T-helper 1 cell treated with Interleukin-12 subunit alpha and Interleukin-12 subunit beta and Interleukin-4 antibody, amounts not matched to agents 30 μg/mL and 1 μg/mL, for 36 hours (primary cell): ENCODE measurements at regions not wholly inside any gene's neighbourhood (a gene's known extent, or its start where the extent isn't known, plus 50 kb on each side); places are given as distances from the start of the nearest gene placed in this dataset.
"Not testable (repeated sequence)": the region's sequence is repeated elsewhere in the genome, so short reads cannot be mapped to it uniquely, and the experiment has no call there.

ENCODE experiments used
- H3K27ac Mint-ChIP-seq: one replicate; pipeline ENCODE4 v1.8.0; 2021; ENCODE audit warnings: mild to moderate bottlenecking, mixed read lengths
- H3K27me3 Mint-ChIP-seq: one replicate; pipeline ENCODE4 v1.8.0; 2021; ENCODE audit warnings: low read depth, mixed read lengths
- H3K36me3 Mint-ChIP-seq: one replicate; pipeline ENCODE4 v1.8.0; 2021; ENCODE audit warnings: low read depth, mixed read lengths
- H3K4me1 Mint-ChIP-seq: one replicate; pipeline ENCODE4 v1.8.0; 2021; ENCODE audit warnings: low read depth, mixed read lengths
- H3K4me3 Mint-ChIP-seq: one replicate; pipeline ENCODE4 v1.8.0; 2021; ENCODE audit warnings: mild to moderate bottlenecking, moderate library complexity, mixed read lengths
- H3K9me3 Mint-ChIP-seq: one replicate; pipeline ENCODE4 v1.8.0; 2021; ENCODE audit warnings: mixed read lengths

GRCh38 chrX:155819966-155820491, 61.1 kb upstream of the VAMP7 start:
- Mint-ChIP-seq H3K4me1 (peaks cover 2% of the 10 kb centered on the region), H3K27me3 (peaks cover 8% of the 10 kb centered on the region), H3K27ac (no peak overlapping the region)

GRCh38 chrX:155819525-155819924, 61.6 kb upstream of the VAMP7 start:
- Mint-ChIP-seq H3K4me3 (no peak overlapping the region), H3K27me3 (peaks cover 8% of the 10 kb centered on the region), H3K9me3 (peaks cover 4% of the 10 kb centered on the region), H3K4me1 (peaks cover 2% of the 10 kb centered on the region), H3K36me3 (peaks cover 2% of the 10 kb centered on the region), H3K27ac (no peak overlapping the region)

More at GRCh38 chrX:155819966-155820491, 61.1 kb upstream of the VAMP7 start:
- Mint-ChIP-seq H3K4me3 (no peak overlapping the region), H3K36me3 (peaks cover 2% of the 10 kb centered on the region), H3K9me3 (peaks cover 4% of the 10 kb centered on the region)

DNA sequence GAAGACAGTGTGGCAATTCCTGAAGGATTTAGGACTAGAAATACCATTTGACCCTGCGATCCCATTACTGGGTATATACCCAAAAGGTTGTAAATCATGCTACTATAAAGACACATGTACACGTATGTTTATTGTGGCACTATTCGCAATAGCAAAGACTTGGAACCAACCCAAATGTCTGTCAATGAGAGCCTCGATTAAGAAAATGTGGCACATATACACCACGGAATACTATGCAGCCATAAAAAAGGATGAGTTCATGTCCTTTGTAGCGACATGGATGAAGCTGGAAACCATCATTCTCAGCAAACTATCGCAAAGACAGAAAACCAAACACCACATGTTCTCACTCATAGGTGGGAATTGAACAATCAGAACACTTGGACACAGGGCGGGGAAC, 66.8 kb upstream of the VAMP7 start:
- not testable (repeated sequence) for H3K27ac Mint-ChIP-seq, H3K4me3 Mint-ChIP-seq, H3K4me1 Mint-ChIP-seq, H3K27me3 Mint-ChIP-seq, H3K36me3 Mint-ChIP-seq
- peaks cover 16% of the 10 kb centered on the region for H3K9me3 Mint-ChIP-seq

- Mint-ChIP-seq H3K4me1 (no peaks in the 10 kb centered on the region), H3K9me3 (no peaks in the 10 kb centered on the region), H3K36me3 (no peaks in the 10 kb centered on the region), H3K27ac (no peak overlapping the region), H3K4me3 (no peak overlapping the region), H3K27me3 (no peaks in the 10 kb centered on the region)
These were observed 101.3 kb upstream of the VAMP7 start for GRCh38 chrX:155779831-155780230.

DNA sequence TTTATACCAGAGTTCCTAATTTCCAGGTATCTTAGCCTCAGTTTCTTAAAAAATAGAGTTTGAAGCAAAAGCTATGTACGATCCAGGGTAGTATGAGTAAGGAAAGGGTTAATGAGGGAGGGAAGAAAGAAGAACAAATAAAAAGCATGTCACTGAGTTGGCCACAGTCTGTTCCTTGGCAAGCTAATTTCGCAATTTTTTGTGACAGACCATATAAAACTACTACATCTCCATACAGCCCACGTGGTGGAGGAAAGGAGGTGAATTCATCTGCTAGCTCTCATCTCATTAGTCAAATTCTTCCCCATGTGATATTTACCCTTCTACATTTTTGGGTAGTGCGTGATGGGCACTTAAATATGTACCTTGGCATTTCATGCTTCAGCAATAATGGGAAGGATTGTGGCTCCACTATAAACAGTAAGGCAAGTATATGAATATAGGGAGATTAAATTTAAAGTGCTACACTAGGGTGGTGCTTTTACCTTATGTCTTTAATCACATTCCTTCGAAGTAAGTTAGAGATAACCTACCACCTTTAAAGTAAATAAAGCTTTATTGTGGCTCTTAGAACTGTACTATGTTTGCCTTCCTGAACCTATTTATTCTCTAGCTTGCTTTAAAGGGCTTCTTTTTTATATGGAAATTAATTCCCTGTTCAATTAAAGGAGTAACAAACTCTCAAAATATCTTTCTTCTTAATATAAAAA, 102.1 kb upstream of the VAMP7 start:
- no peaks in the 10 kb centered on the region for H3K36me3 Mint-ChIP-seq
- no peak overlapping the region for H3K27ac Mint-ChIP-seq
- no peaks in the 10 kb centered on the region for H3K9me3 Mint-ChIP-seq
- H3K4me1 Mint-ChIP-seq: no peaks in the 10 kb centered on the region
- H3K4me3 Mint-ChIP-seq: no peak overlapping the region
- no peaks in the 10 kb centered on the region for H3K27me3 Mint-ChIP-seq

DNA sequence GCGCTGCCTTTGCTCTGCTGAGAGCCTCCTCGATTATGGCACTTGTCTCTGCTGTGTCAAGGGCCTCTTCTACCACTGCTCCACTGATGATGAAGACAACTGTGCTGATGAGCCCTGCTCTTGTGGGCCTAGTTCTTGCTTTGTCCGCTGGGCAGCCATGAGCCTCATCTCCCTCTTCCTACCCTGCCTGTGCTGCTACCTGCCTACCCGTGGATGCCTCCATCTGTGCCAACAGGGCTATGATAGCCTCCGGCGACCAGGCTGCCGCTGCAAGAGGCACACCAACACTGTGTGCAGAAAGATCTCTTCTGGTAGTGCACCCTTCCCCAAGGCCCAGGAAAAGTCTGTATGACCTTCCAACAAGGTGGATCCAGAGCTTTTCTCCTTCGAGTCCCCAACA, 106.8 kb upstream of the VAMP7 start:
- Mint-ChIP-seq H3K27ac (no peak overlapping the region), H3K4me1 (no peaks in the 10 kb centered on the region), H3K27me3 (peaks cover 4% of the 10 kb centered on the region), H3K4me3 (no peak overlapping the region), H3K9me3 (no peaks in the 10 kb centered on the region), H3K36me3 (no peaks in the 10 kb centered on the region)

- H3K27me3 Mint-ChIP-seq: peaks cover 4% of the 10 kb centered on the region
- H3K27ac Mint-ChIP-seq: no peak overlapping the region
- H3K9me3 Mint-ChIP-seq: peaks cover 7% of the 10 kb centered on the region
- H3K36me3 Mint-ChIP-seq: no peaks in the 10 kb centered on the region
- H3K4me1 Mint-ChIP-seq: peaks cover 8% of the 10 kb centered on the region
- H3K4me3 Mint-ChIP-seq: peak overlapping the region; percentile 77
These were observed 113.0 kb upstream of the VAMP7 start for GRCh38 chrX:155767876-155768769.

GRCh38 chrX:155767051-155767875, 113.9 kb upstream of the VAMP7 start:
- Mint-ChIP-seq H3K27ac (no peak overlapping the region), H3K9me3 (peaks cover 8% of the 10 kb centered on the region), H3K27me3 (peaks cover 4% of the 10 kb centered on the region), H3K36me3 (no peaks in the 10 kb centered on the region), H3K4me3 (peak overlapping the region; percentile 82), H3K4me1 (peaks cover 8% of the 10 kb centered on the region)

DNA sequence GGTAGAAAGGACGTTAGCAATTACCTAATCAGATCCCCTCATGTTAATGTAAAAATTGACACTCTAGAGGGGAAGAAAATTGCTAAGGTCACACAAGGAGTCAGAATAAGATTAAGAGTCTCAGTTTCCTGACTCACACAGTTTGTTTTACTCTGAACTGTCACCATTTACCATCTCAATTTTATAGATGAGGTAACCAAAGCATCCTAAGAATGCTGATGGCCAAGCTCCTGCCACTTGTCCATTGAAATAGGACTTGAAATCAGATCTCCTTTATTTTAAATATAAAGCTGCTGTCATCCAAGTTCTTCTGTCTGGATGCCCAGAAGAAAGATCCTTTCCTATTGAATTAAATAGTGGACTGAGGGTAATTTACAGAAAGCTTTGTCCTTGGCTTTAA, 114.8 kb upstream of the VAMP7 start:
- peaks cover 2% of the 10 kb centered on the region for H3K36me3 Mint-ChIP-seq
- peaks cover 15% of the 10 kb centered on the region for H3K9me3 Mint-ChIP-seq
- peaks cover 4% of the 10 kb centered on the region for H3K27me3 Mint-ChIP-seq
- no peak overlapping the region for H3K4me3 Mint-ChIP-seq
- H3K27ac Mint-ChIP-seq: no peak overlapping the region
- peaks cover 8% of the 10 kb centered on the region for H3K4me1 Mint-ChIP-seq

- no peak overlapping the region for H3K27ac Mint-ChIP-seq
- no peaks in the 10 kb centered on the region for H3K4me1 Mint-ChIP-seq
- H3K27me3 Mint-ChIP-seq: no peaks in the 10 kb centered on the region
- H3K9me3 Mint-ChIP-seq: peaks cover 20% of the 10 kb centered on the region
- H3K36me3 Mint-ChIP-seq: peaks cover 2% of the 10 kb centered on the region
- H3K4me3 Mint-ChIP-seq: no peak overlapping the region
These were observed 120.0 kb upstream of the VAMP7 start for GRCh38 chrX:155761185-155761584.

DNA sequence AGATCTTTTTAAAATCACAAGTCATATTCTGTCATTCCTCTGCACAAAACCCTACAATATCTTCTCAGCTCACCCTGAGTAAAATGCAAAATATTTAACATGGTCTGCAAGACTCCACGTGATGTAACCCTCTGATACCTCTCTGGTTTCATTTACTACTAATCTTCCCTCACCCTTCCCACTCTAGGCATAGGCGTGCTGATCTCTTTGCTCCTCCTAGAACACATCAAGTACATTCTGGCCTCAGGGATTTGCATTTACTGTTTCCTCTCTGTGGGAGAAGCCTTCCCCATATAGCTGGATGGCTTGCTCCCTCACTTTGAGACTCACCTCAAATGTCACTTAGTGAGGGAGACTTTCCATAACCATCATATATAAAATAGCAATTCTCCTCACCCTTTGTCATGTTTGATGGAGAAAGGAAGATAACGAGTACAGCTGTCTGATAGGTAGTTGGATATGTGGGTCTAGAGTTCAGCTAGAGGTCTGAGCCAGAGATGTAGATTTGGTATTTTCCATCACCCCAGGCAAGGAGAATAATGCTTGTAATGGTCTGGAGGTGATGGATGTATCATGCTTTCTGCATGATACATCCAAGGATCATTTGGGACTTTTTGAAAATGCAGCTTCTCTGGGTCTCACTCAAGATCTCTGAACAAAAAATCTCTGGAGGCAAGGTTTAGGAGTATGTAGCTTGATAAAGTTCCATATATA, 123.9 kb upstream of the VAMP7 start:
- H3K9me3 Mint-ChIP-seq: peaks cover 12% of the 10 kb centered on the region
- no peaks in the 10 kb centered on the region for H3K4me1 Mint-ChIP-seq
- H3K27me3 Mint-ChIP-seq: no peaks in the 10 kb centered on the region
- no peak overlapping the region for H3K4me3 Mint-ChIP-seq
- H3K27ac Mint-ChIP-seq: no peak overlapping the region
- peaks cover 2% of the 10 kb centered on the region for H3K36me3 Mint-ChIP-seq

DNA sequence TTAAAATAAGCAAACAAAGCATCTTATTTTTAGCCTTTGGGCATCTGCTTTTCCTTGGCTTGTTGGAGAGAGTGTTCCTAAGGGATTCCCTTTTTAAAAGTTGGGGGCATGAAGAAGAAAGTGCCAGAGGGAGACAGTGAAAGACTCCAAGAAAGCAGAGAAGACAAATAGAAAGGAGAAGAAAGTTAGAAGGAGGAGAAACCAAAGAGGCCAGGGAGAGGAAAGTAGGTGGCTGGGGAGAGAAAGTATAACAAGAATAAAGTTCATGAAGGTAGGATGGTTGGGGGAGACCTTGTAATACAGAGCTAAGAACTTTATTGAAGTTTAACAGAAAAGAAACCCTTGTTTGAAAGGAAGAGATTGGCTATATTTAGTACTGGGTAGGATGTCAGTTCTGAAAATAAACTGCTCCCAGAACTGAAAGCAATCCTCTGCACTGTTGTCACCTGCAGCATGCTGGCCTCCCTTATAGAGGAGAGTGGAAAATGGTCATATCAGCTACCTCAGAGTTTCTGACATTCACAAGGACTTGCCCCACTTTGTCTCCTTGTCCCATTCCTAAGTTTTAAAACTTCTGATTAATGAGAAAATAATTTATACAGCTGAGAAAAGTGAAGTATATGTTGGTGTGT, 125.3 kb upstream of the VAMP7 start:
- Mint-ChIP-seq H3K4me1 (no peaks in the 10 kb centered on the region), H3K4me3 (no peak overlapping the region), H3K9me3 (peaks cover under 1% of the 10 kb centered on the region), H3K27me3 (no peaks in the 10 kb centered on the region), H3K36me3 (no peaks in the 10 kb centered on the region), H3K27ac (no peak overlapping the region)

DNA sequence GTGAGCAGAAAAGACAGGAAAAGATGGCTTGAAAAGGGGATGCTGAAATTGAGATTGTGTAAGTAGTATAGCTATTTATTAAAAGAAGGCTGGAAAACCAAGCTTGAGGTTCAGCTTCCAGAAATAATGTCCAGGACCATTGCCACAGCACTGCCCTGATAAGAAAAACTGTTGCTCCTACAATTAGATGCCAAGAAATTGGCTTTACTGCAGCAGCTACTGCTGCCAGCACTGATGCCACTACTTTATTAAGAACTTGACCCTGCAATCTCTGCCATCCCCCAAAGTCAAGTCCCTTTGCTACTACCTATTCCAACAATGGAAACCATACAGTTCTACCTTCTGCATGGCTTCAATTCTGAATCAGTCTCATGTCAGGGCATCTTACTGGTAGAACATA, 130.0 kb upstream of the VAMP7 start:
- no peaks in the 10 kb centered on the region for H3K9me3 Mint-ChIP-seq
- H3K4me1 Mint-ChIP-seq: no peaks in the 10 kb centered on the region
- H3K36me3 Mint-ChIP-seq: no peaks in the 10 kb centered on the region
- H3K27me3 Mint-ChIP-seq: no peaks in the 10 kb centered on the region
- H3K27ac Mint-ChIP-seq: no peak overlapping the region
- H3K4me3 Mint-ChIP-seq: no peak overlapping the region
